Breast epithelium (tissue), 4 donors: ENCODE measurements at regions not wholly inside any gene's neighbourhood (a gene's known extent, or its start where the extent isn't known, plus 50 kb on each side); places are given as distances from the start of the nearest gene placed in this dataset.
"Not testable (repeated sequence)": the region's sequence is repeated elsewhere in the genome, so short reads cannot be mapped to it uniquely, and the experiment has no call there.

Experiments used
- DNase-seq, 2 donors: peaks; one replicate each; pipeline ENCODE4 v3.0.0-alpha.2; 2019; ENCODE audit warnings: low spot score in 2 of 2
- H3K27ac ChIP-seq, 2 donors: fragments of 200-600 bp; sonication (generic) in 1 of 2; one replicate each; pipeline ENCODE4 v1.5.1; 2016 to 2019; ENCODE audit warnings: mild to moderate bottlenecking in 1 of 2
- H3K27me3 ChIP-seq, 2 donors: fragments of 200-600 bp; sonication (generic) in 1 of 2; one replicate each; pipeline versions ENCODE4 v1.5.1 to v1.6.0; 2017 to 2019; ENCODE audit warnings: control low read depth in 1 of 2, mild to moderate bottlenecking in 1 of 2
- H3K36me3 ChIP-seq: fragments of 200-600 bp; one replicate; pipeline ENCODE4 v1.5.1; 2019
- H3K4me1 ChIP-seq, 2 donors: fragments of 200-600 bp; sonication (generic); one replicate each; pipeline ENCODE4 v1.5.1; 2016 to 2019; ENCODE audit warnings: control low read depth in 1 of 2
- H3K4me3 ChIP-seq, 3 donors: fragments of 200-600 bp; sonication (generic); 1 replicate in 2 of 3; 2 replicates in 1 of 3; pipeline ENCODE4 v1.5.1; 2016 to 2019; ENCODE audit warnings: mild to moderate bottlenecking in 3 of 3, moderate library complexity in 2 of 3
- H3K9me3 ChIP-seq, 2 donors: fragments of 200-600 bp; sonication (generic) in 1 of 2; one replicate each; pipeline ENCODE4 v1.5.1; 2016 to 2019; ENCODE audit warnings: control low read depth in 1 of 2
- CTCF ChIP-seq, 3 donors: fragments of 450-650 bp; IDR thresholded peaks; one replicate each; pipeline ENCODE4 v1.5.1; 2016 to 2017; ENCODE audit warnings: antibody characterized with exemption in 3 of 3, mild to moderate bottlenecking in 3 of 3, moderate library complexity in 3 of 3
- POLR2A ChIP-seq: fragments of 450-650 bp; IDR thresholded peaks from one replicate; pipeline ENCODE4 v1.6.1; 2016; ENCODE audit warnings: antibody characterized with exemption, mild to moderate bottlenecking, moderate library complexity
- POLR2AphosphoS5 ChIP-seq, 3 donors: sonication (generic); formaldehyde crosslinking; IDR thresholded peaks; one replicate each; pipeline ENCODE4 v1.6.1; 2017; ENCODE audit warnings: antibody characterized with exemption in 3 of 3
- intact Hi-C: fragments of 100-400 bp; cut with DNase I; formaldehyde crosslinking; loops from one replicate; pipeline ENCODE4 v1.15.1; 2023; ENCODE audit warnings: low total_unique reads

GRCh38 chr14:28163897-28164296 lies 602.7 kb upstream of the FOXG1 start:
- H3K9me3 ChIP-seq = no peaks in the 10 kb centered on the region
- no peak for DNase-seq
- TF ChIP-seq POLR2AphosphoS5 (IDR thresholded peaks at IDR 0.05) = no peak
- TF ChIP-seq POLR2A = no peak
- TF ChIP-seq CTCF (IDR thresholded peaks at IDR 0.05) = no peak
- H3K4me3 ChIP-seq = no peak overlapping the region
- H3K4me1 ChIP-seq = no peaks in the 10 kb centered on the region
- H3K27ac ChIP-seq = no peak overlapping the region
- no peaks in the 10 kb centered on the region for H3K36me3 ChIP-seq
- H3K27me3 ChIP-seq = no peaks in the 10 kb centered on the region
- intact Hi-C loops = no loop called here

- intact Hi-C loops, H3K36me3 ChIP-seq, DNase-seq, H3K27ac ChIP-seq, H3K27me3 ChIP-seq, H3K4me3 ChIP-seq, H3K4me1 ChIP-seq: not testable (repeated sequence)
- peaks cover 0 to 21% of the 10 kb centered on the region in 2 donors for H3K9me3 ChIP-seq
These were observed 578.4 kb upstream of the FOXG1 start for GRCh38 chr14:28187902-28188830.

- no peak for DNase-seq
- intact Hi-C loops = no loop called here
- Histone ChIP-seq H3K4me3 (no peak overlapping the region), H3K36me3 (no peaks in the 10 kb centered on the region), H3K4me1 (no peaks in the 10 kb centered on the region), H3K27me3 (no peaks in the 10 kb centered on the region), H3K9me3 (no peaks in the 10 kb centered on the region), H3K27ac (no peak overlapping the region)
- TF ChIP-seq CTCF (IDR thresholded peaks at IDR 0.05) = no peak
- TF ChIP-seq POLR2A = no peak
- no peak for TF ChIP-seq POLR2AphosphoS5 (IDR thresholded peaks at IDR 0.05)
These were observed 569.7 kb upstream of the FOXG1 start for GRCh38 chr14:28196878-28197277.

- H3K27me3 ChIP-seq = no peaks in the 10 kb centered on the region
- H3K4me1 ChIP-seq = no peaks in the 10 kb centered on the region
- intact Hi-C loops = no loop called here
- no peak overlapping the region for H3K27ac ChIP-seq
- H3K4me3 ChIP-seq = no peak overlapping the region
- H3K36me3 ChIP-seq = peaks cover 4% of the 10 kb centered on the region
- no peak for TF ChIP-seq POLR2AphosphoS5 (IDR thresholded peaks at IDR 0.05)
- no peak for TF ChIP-seq POLR2A
- TF ChIP-seq CTCF (IDR thresholded peaks at IDR 0.05) = no peak
- no peak for DNase-seq
- H3K9me3 ChIP-seq = no peaks in the 10 kb centered on the region
These were observed 546.2 kb upstream of the FOXG1 start for GRCh38 chr14:28220391-28220790.

GRCh38 chr14:28240909-28241308 lies 525.7 kb upstream of the FOXG1 start:
- no peak for TF ChIP-seq POLR2AphosphoS5 (IDR thresholded peaks at IDR 0.05)
- TF ChIP-seq CTCF (IDR thresholded peaks at IDR 0.05) = no peak
- no peak for TF ChIP-seq POLR2A
- intact Hi-C loops = no loop called here
- no peaks in the 10 kb centered on the region for H3K36me3 ChIP-seq
- DNase-seq = no peak
- H3K9me3 ChIP-seq = no peaks in the 10 kb centered on the region
- H3K27ac ChIP-seq = no peak overlapping the region
- H3K27me3 ChIP-seq = no peaks in the 10 kb centered on the region
- H3K4me3 ChIP-seq = no peak overlapping the region
- H3K4me1 ChIP-seq = no peaks in the 10 kb centered on the region
